GM12878 (cell line): ENCODE measurements at regions not wholly inside any gene's neighbourhood (a gene's known extent, or its start where the extent isn't known, plus 50 kb on each side); places are given as distances from the start of the nearest gene placed in this dataset.

Source experiments
- ATAC-seq: fragments of 200-7000 bp; cut with Tn5 transposase; 3 replicates; pipeline ENCODE4 v1.9.1; 2020; ENCODE audit warnings: mild to moderate bottlenecking, moderate library complexity
- BruUV-seq: library from RNA; stranded (reverse); fragments of 400-500 nt; replicated peaks from 2 replicates; lab custom pipeline; 2021; lab: Mats Ljungman, UMichigan
- CTCF ChIA-PET: fragments of 300-600 bp; sonication (Branson Sonifier 250); formaldehyde crosslinking; extraction: SDS; loops from one replicate; lab custom pipeline; 2021; ENCODE audit warnings: inconsistent platforms; lab: Yijun Ruan, JAX
- POLR2A ChIA-PET: fragments of 350-600 bp; formaldehyde crosslinking; extraction: SDS; loops from one replicate; lab custom pipeline; 2021; ENCODE audit warnings: inconsistent platforms; lab: Charles Lee
- RAD21 ChIA-PET: fragments of 300-600 bp; sonication (Branson Sonifier 250); formaldehyde crosslinking; loops from one replicate; lab custom pipeline; 2023; ENCODE audit warnings: antibody characterized with exemption; ENCODE audit not compliant: unreplicated experiment; lab: Charles Lee
- SMC1A ChIA-PET: fragments of 300-600 bp; sonication (Branson Sonifier 250); formaldehyde crosslinking; loops from one replicate; lab custom pipeline; 2023; ENCODE audit not compliant: unreplicated experiment, uncharacterized antibody; lab: Charles Lee
- DNase-seq: peaks from one replicate; pipeline ENCODE4 v3.0.0-alpha.2; 2011; ENCODE audit warnings: low read depth, low spot score
- FAIRE-seq: peaks from 3 replicates; lab custom pipeline; 2011; peaks lifted over from hg19 to GRCh38; lab: Jason Lieb, UNC
- H2AFZ ChIP-seq: 2 replicates; pipeline ENCODE4 v1.6.0; 2011; ENCODE audit warnings: low read depth, low read length, control low read depth; ENCODE audit not compliant: control insufficient read depth
- H3K27ac ChIP-seq: 2 replicates; pipeline ENCODE4 v1.5.1; 2011; ENCODE audit warnings: control low read depth; ENCODE audit not compliant: control insufficient read depth, insufficient read depth
- H3K27me3 ChIP-seq, 2 experiments: replicated peaks in 1 of 2; 2 replicates each; pipeline versions ENCODE4 v1.6.0 to v1.6.1; 2011; ENCODE audit warnings: low read length in 1 of 2; ENCODE audit not compliant: control insufficient read depth in 2 of 2, insufficient read depth in 2 of 2
- H3K36me3 ChIP-seq, 2 experiments: 2 replicates each; pipeline ENCODE4 v1.5.1; 2011; ENCODE audit warnings: low read length in 1 of 2; ENCODE audit not compliant: control insufficient read depth in 2 of 2, insufficient read depth in 2 of 2
- H3K4me1 ChIP-seq: 2 replicates; pipeline ENCODE4 v1.6.1; 2011; ENCODE audit warnings: mild to moderate bottlenecking, low read length, moderate library complexity, mixed read lengths; ENCODE audit not compliant: control insufficient read depth, insufficient read depth
- H3K4me2 ChIP-seq: 2 replicates; pipeline ENCODE4 v1.6.0; 2011; ENCODE audit warnings: control low read depth; ENCODE audit not compliant: control insufficient read depth, insufficient read depth
- H3K4me3 ChIP-seq: fragments of 200-600 bp; sonication (generic); 2 replicates; pipeline ENCODE4 v1.5.1; 2016
- H3K79me2 ChIP-seq: 2 replicates; pipeline ENCODE4 v1.6.0; 2011; ENCODE audit warnings: low read length; ENCODE audit not compliant: control insufficient read depth, insufficient read depth
- H3K9ac ChIP-seq: 2 replicates; pipeline ENCODE4 v1.8.0; 2011; ENCODE audit warnings: low read length, control low read depth, mixed read lengths; ENCODE audit not compliant: control insufficient read depth, insufficient read depth
- H3K9me3 ChIP-seq: replicated peaks from 3 replicates; pipeline ENCODE4 v1.5.1; 2011; ENCODE audit warnings: mild to moderate bottlenecking, low read length; ENCODE audit not compliant: control insufficient read depth, insufficient read depth
- H4K20me1 ChIP-seq: 2 replicates; pipeline ENCODE4 v1.6.0; 2011; ENCODE audit not compliant: control insufficient read depth, insufficient read depth
- ATF3 ChIP-seq: IDR thresholded peaks from 2 replicates; pipeline ENCODE4 v1.6.1; 2011; ENCODE audit warnings: low read depth, mild to moderate bottlenecking, low read length, moderate library complexity, borderline replicate concordance; ENCODE audit errors: extremely low read depth
- DPF2 ChIP-seq: fragments of 450-650 bp; IDR thresholded peaks from 2 replicates; pipeline ENCODE4 v1.6.1; 2017; ENCODE audit warnings: mild to moderate bottlenecking
- NBN ChIP-seq: fragments of 450-650 bp; IDR thresholded peaks from 2 replicates; pipeline ENCODE4 v1.6.1; 2016
- NR2C1 ChIP-seq: fragments of 450-650 bp; IDR thresholded peaks from 2 replicates; pipeline ENCODE4 v1.6.1; 2017; ENCODE audit warnings: antibody characterized with exemption, mild to moderate bottlenecking, moderate library complexity
- NR2C2 ChIP-seq: IDR thresholded peaks from 2 replicates; pipeline ENCODE4 v1.6.1; 2011; ENCODE audit warnings: borderline replicate concordance, low read depth; ENCODE audit not compliant: control insufficient read depth, insufficient read length
- NRF1 ChIP-seq: conservative IDR thresholded peaks from 2 replicates; pipeline ENCODE4 v1.6.1; 2011; ENCODE audit warnings: mild to moderate bottlenecking, low read depth, low read length, improper control_type of control experiment
- PAX5 ChIP-seq: IDR thresholded peaks from 2 replicates; pipeline ENCODE4 v1.6.1; 2011; ENCODE audit warnings: low read depth, low read length, borderline replicate concordance
- SP1 ChIP-seq: IDR thresholded peaks from one replicate; pipeline ENCODE4 v1.6.1; 2011; ENCODE audit warnings: low read depth, low read length
- SREBF1 ChIP-seq: IDR thresholded peaks from 2 replicates; pipeline ENCODE4 v1.6.1; 2012; ENCODE audit warnings: mild to moderate bottlenecking, low read length
- SUZ12 ChIP-seq: fragments of 200-600 bp; sonication (generic); IDR thresholded peaks from one replicate; pipeline ENCODE4 v1.6.1; 2018; ENCODE audit warnings: antibody characterized with exemption, mild to moderate bottlenecking; ENCODE audit not compliant: unreplicated experiment
- TAF1 ChIP-seq: IDR thresholded peaks from 2 replicates; pipeline ENCODE4 v1.6.1; 2011; ENCODE audit warnings: mild to moderate bottlenecking, low read depth, low read length, borderline replicate concordance
- TBL1XR1 ChIP-seq: IDR thresholded peaks from 2 replicates; pipeline ENCODE4 v1.6.1; 2012; ENCODE audit warnings: low read depth, low read length, improper control_type of control experiment
- ZNF274 ChIP-seq: IDR thresholded peaks from one replicate; pipeline ENCODE4 v1.8.0; 2011; ENCODE audit not compliant: insufficient read length, insufficient read depth
- WGBS: methylation state at CpG from one replicate; pipeline ENCODE4 v1.1.6; 2016; ENCODE audit warnings: low lambda C conversion rate; ENCODE audit not compliant: insufficient replicate concordance, insufficient coverage; ENCODE audit errors: missing lambda C conversion rate; 5-methylcytosine and 5-hydroxymethylcytosine counted together
- in situ Hi-C: fragments of 300-500 bp; cut with MboI; formaldehyde crosslinking; loops from 9 replicates; pipeline ENCODE4 v1.14.3; 2018; ENCODE audit warnings: mixed read lengths
- intact Hi-C: fragments of 100-400 bp; cut with micrococcal nuclease; formaldehyde crosslinking; loops from one replicate; pipeline ENCODE4 v1.14.2; 2022; ENCODE audit not compliant: unreplicated experiment
- TF ChIP-seq, protein P1 (sequence below): fragments of 450-650 bp; formaldehyde crosslinking; IDR thresholded peaks from 2 replicates; pipeline ENCODE4 v1.5.0; 2022; ENCODE audit warnings: mild to moderate bottlenecking, missing genetic modification characterization

DNA sequence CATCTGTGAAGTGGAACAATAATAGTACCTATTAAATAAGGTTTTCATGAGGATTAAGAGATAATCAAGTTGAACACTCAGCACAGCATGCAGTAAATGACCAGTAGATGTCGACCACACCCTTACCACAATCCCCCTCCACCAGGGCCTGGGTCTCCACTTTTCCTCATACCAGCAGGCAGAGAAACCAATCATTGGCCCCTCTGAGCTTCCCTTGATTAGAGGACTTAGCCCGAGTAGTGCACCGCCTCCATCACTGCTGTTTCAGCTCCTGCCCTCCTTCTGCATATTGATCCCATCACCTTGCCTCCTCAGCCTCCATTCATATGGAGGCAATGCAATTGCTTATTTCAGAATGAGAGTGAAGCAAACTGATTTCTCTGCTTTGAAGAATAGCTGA, 96.5 kb upstream of the CDH11 start:
- no peak for FAIRE-seq
- TF ChIP-seq DPF2 = no peak
- TF ChIP-seq TAF1 = no peak
- no peak for TF ChIP-seq PAX5
- TF ChIP-seq NBN = no peak
- TF ChIP-seq NR2C2 = no peak
- TF ChIP-seq ATF3 = no peak
- TF ChIP-seq SP1 = no peak
- no peak for TF ChIP-seq SREBF1
- no peak for TF ChIP-seq ZNF274
- no peak for TF ChIP-seq NR2C1
- no peak for TF ChIP-seq NRF1
- no peak for TF ChIP-seq TBL1XR1
- TF ChIP-seq, protein P1, sequence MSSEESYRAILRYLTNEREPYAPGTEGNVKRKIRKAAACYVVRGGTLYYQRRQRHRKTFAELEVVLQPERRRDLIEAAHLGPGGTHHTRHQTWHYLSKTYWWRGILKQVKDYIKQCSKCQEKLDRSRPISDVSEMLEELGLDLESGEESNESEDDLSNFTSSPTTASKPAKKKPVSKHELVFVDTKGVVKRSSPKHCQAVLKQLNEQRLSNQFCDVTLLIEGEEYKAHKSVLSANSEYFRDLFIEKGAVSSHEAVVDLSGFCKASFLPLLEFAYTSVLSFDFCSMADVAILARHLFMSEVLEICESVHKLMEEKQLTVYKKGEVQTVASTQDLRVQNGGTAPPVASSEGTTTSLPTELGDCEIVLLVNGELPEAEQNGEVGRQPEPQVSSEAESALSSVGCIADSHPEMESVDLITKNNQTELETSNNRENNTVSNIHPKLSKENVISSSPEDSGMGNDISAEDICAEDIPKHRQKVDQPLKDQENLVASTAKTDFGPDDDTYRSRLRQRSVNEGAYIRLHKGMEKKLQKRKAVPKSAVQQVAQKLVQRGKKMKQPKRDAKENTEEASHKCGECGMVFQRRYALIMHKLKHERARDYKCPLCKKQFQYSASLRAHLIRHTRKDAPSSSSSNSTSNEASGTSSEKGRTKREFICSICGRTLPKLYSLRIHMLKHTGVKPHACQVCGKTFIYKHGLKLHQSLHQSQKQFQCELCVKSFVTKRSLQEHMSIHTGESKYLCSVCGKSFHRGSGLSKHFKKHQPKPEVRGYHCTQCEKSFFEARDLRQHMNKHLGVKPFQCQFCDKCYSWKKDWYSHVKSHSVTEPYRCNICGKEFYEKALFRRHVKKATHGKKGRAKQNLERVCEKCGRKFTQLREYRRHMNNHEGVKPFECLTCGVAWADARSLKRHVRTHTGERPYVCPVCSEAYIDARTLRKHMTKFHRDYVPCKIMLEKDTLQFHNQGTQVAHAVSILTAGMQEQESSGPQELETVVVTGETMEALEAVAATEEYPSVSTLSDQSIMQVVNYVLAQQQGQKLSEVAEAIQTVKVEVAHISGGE (CRISPR knock-in tag) = no peak
- TF ChIP-seq SUZ12 = no peak
- WGBS = 11% methylated on average over 3 of the region's 3 CpGs
- ChIA-PET RAD21 (no interaction called here), CTCF (no interaction called here), SMC1A (interaction anchor here (0.9 kb wide), 1 partner anchor 9 kb away, joined by 5 read pairs; no protein-coding TSS in a partner anchor), POLR2A (no interaction called here)
- Histone ChIP-seq H3K9ac (no peak overlapping the region), H4K20me1 (no peaks in the 10 kb centered on the region), H3K4me3 (no peak overlapping the region), H3K27me3 (no peaks in the 10 kb centered on the region), H3K4me1 (no peaks in the 10 kb centered on the region), H3K79me2 (no peaks in the 10 kb centered on the region), H3K4me2 (no peak overlapping the region), H3K27ac (no peak overlapping the region), H2AFZ (no peak overlapping the region), H3K9me3 (no peaks in the 10 kb centered on the region), H3K36me3 (no peaks in the 10 kb centered on the region)
- in situ Hi-C loops = no loop called here
- ATAC-seq = no peak
- intact Hi-C loops = no loop called here
- BruUV-seq = no TSS peak
- DNase-seq = no peak
